ENCODE measurements at regions not wholly inside any gene's neighbourhood (a gene's known extent, or its start where the extent isn't known, plus 50 kb on each side); places are given as distances from the start of the nearest gene placed in this dataset.
A peak's percentile ranks its signal among the peaks of the same experiment; 100 is the strongest.
"Not testable (repeated sequence)": the region's sequence is repeated elsewhere in the genome, so short reads cannot be mapped to it uniquely, and the experiment has no call there.

DNA sequence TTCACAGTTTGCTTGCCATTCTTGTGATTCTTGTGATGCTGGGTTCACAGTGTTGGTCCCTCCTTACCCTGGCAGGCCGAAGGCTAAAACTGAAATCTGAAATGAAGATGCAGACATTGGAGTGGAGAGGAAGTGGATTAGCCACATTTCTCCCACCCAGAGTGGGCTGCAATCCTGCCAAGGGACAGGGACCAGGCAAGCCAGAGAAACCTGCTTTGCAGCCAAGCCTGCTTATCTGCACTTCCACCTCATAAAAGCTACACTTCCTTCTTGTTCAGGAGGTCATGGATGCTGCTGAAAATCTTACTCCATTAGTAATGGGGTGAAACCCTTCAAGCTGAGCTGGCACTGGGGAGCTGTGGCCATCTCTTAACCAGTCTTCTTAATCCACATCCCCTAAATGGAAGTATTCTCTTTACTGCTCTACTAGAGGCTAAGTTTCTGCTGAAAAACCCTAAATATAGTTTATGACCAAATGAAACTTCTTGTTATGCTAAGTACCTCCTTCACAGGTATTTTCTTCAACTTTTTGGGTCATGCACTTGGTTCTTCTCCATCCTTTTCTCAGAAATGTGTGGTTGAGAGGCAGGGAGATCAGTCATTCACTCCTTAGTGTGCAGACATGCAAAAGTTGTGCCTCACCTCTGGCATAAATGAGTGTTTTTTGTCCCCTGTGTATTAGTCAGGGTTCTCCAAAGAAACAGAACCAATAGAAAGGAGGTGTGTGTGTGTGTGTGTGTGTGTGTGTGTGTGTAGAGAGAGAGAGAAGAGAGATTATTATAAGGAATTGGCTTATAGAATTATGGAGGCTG, 133.9 kb upstream of the BMAL1 start:
- no peak overlapping the region for H3K27ac ChIP-seq (ENCODE audit: insufficient read depth, low read depth, low read length, poor library complexity, severe bottlenecking)
- no peaks in the 10 kb centered on the region for H3K36me3 ChIP-seq (ENCODE audit: control insufficient read depth, insufficient read depth, low read length)
- 83 to 89% methylated on average over 1 of the region's 1 CpG for WGBS, 2 experiments
- H3K9me3 ChIP-seq (ENCODE audit: control insufficient read depth, low read length), result no peaks in the 10 kb centered on the region
- H3K4me1 ChIP-seq (ENCODE audit: control insufficient read depth, insufficient read depth, low read length), result no peaks in the 10 kb centered on the region
- H3K4me3 ChIP-seq (ENCODE audit: insufficient read depth, low read depth, low read length), result no peak overlapping the region
- no peaks in the 10 kb centered on the region for H3K27me3 ChIP-seq (ENCODE audit: control insufficient read depth, insufficient read depth, low read length, poor library complexity, severe bottlenecking)

DNA sequence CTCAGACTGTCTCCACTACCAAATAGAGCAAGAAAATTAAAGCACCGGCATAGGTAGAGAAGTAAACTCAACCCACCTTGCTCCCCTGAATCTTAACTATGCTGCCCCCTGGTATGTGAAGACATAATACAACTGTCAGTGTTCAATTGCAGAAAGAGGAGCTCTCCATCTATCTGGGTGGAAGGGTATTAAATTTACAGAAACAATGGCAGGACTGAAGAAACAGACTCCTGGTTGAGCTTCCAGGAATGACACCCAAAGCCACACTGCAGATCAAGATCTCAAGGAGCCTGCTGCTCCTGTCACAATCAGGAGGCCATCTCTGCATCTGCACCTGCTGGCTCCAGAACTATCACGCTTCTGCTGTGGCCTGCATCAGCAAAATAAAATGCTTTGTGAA, 132.1 kb upstream of the BMAL1 start:
- 80 to 95% methylated on average over 2 of the region's 2 CpGs for WGBS, 2 experiments

DNA sequence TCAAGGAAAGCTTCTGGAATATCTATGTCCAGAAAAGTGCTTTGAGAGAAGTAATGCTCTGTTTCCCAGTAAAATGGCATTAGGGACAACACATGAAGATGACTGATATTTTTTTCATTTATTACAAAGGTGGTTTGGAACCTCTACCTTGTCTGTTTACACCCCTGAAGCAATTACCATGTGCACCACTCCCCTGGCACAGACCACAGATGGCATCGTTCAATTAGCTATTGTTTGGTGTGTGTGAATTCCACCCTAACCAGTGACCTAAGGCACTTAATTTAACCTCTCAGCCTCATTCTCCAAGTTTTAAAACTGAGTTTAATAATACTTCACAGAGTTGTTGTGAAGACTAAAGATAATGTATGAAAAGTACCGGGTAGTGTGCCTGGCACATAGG, 127.6 kb upstream of the BMAL1 start:
- Histone ChIP-seq H3K36me3 (ENCODE audit: control insufficient read depth, insufficient read depth, low read length) (no peaks in the 10 kb centered on the region), H3K9me3 (ENCODE audit: control insufficient read depth, low read length) (no peaks in the 10 kb centered on the region), H3K4me3 (ENCODE audit: insufficient read depth, low read depth, low read length) (no peak overlapping the region), H3K4me1 (ENCODE audit: control insufficient read depth, insufficient read depth, low read length) (no peaks in the 10 kb centered on the region), H3K27ac (ENCODE audit: insufficient read depth, low read depth, low read length, poor library complexity, severe bottlenecking) (no peak overlapping the region), H3K27me3 (ENCODE audit: control insufficient read depth, insufficient read depth, low read length, poor library complexity, severe bottlenecking) (no peaks in the 10 kb centered on the region)
- WGBS, 2 experiments, result 88 to 94% methylated on average over 2 of the region's 2 CpGs

More for the DNA sequence above, 132.1 kb upstream of the BMAL1 start:
- Histone ChIP-seq H3K4me1 (ENCODE audit: control insufficient read depth, insufficient read depth, low read length) (no peaks in the 10 kb centered on the region), H3K9me3 (ENCODE audit: control insufficient read depth, low read length) (no peaks in the 10 kb centered on the region), H3K27me3 (ENCODE audit: control insufficient read depth, insufficient read depth, low read length, poor library complexity, severe bottlenecking) (no peaks in the 10 kb centered on the region), H3K4me3 (ENCODE audit: insufficient read depth, low read depth, low read length) (no peak overlapping the region), H3K27ac (ENCODE audit: insufficient read depth, low read depth, low read length, poor library complexity, severe bottlenecking) (no peak overlapping the region), H3K36me3 (ENCODE audit: control insufficient read depth, insufficient read depth, low read length) (no peaks in the 10 kb centered on the region)

DNA sequence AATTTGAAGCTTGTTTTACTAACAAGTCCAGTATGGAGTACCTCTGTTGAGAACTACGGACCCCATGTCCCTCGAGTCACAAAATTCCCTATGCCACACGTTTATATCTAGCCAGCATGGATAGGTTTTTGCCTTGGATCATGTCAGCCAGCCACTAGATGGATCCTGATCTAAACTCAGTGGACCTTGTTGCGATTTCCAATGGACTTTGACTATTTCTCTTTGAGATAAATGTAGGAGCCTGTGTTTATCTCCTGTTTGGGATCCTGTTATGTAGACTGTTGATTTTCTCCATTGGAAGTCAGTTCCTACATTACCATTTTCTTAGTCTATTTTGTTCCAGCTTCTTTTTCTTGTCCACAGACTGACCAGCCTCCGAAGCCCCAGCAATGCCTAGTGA, 127.1 kb upstream of the BMAL1 start:
- Histone ChIP-seq H3K27ac (ENCODE audit: insufficient read depth, low read depth, low read length, poor library complexity, severe bottlenecking) (no peak overlapping the region), H3K4me1 (ENCODE audit: control insufficient read depth, insufficient read depth, low read length) (no peaks in the 10 kb centered on the region), H3K36me3 (ENCODE audit: control insufficient read depth, insufficient read depth, low read length) (no peaks in the 10 kb centered on the region), H3K4me3 (ENCODE audit: insufficient read depth, low read depth, low read length) (no peak overlapping the region), H3K9me3 (ENCODE audit: control insufficient read depth, low read length) (no peaks in the 10 kb centered on the region), H3K27me3 (ENCODE audit: control insufficient read depth, insufficient read depth, low read length, poor library complexity, severe bottlenecking) (no peaks in the 10 kb centered on the region)
- 93% methylated on average over 4 to 5 of the region's 5 CpGs for WGBS, 2 experiments

DNA sequence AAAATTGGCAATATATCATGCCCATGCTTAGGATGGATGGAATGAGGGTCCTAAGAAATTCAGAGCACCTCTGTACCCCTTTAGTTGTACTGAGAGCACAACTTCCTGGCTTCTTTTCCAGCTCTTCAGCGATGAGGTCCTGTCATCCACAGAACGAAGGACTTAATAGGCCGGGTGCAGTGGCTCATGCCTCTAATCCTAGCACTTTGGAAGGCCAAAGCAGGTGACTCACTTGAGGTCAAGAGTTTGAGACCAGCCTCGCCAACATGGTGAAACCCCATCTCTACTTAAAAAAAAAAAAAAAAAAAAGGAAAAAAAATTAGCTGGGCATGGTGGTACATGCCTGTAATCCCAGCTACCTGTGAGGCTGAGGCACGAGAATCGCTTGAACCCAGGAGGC, 125.3 kb upstream of the BMAL1 start:
- H3K4me3 ChIP-seq (ENCODE audit: insufficient read depth, low read depth, low read length), result no peak overlapping the region
- WGBS, 2 experiments, result 90 to 94% methylated on average over 5 to 6 of the region's 6 CpGs

DNA sequence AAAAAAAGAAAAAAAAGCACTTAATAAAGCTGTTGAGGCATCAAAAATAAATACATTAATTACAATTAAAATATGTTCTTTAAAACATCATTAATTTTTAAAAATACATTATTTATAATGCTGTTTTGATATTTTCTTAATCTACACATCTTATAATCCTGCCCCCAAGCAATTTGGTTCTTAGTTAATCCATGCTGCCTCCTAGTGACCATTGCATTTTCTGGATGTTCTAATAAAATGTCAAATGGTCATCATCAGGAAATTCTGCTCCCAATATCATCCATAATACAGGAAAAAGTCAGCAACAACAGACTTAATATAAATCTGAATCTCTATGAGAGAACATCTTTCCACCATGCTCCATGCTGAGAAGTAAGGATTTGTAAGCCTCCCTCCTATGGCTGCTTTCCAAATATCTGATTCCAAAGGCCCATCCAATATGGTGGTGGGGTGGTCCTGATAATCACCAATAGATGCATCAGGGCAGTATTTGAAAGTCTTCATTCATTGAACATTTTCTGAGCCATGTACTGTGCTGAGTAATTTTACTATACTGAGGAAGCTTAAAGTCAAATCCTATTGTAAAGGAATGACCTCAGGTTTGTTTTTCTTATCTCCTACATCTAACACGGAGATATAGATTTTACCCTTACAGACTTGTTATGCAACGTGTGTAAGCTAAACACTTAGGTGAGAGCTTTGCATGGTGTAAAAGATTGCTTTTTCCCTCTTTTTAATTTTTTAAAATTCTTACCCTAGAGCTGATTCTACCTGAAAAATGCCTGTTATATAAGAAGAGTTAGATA, 124.7 kb upstream of the BMAL1 start:
- WGBS, 2 experiments, result 75% methylated on average over 1 of the region's 2 CpGs; no CpG with 5 or more reads in 1 of the 2 experiments
- Histone ChIP-seq H3K4me3 (ENCODE audit: insufficient read depth, low read depth, low read length) (no peak overlapping the region), H3K4me1 (ENCODE audit: control insufficient read depth, insufficient read depth, low read length) (no peaks in the 10 kb centered on the region), H3K27me3 (ENCODE audit: control insufficient read depth, insufficient read depth, low read length, poor library complexity, severe bottlenecking) (no peaks in the 10 kb centered on the region), H3K9me3 (ENCODE audit: control insufficient read depth, low read length) (peaks cover 2% of the 10 kb centered on the region), H3K36me3 (ENCODE audit: control insufficient read depth, insufficient read depth, low read length) (no peaks in the 10 kb centered on the region), H3K27ac (ENCODE audit: insufficient read depth, low read depth, low read length, poor library complexity, severe bottlenecking) (no peak overlapping the region)

More for the DNA sequence above, 125.3 kb upstream of the BMAL1 start:
- H3K27me3 ChIP-seq (ENCODE audit: control insufficient read depth, insufficient read depth, low read length, poor library complexity, severe bottlenecking), result no peaks in the 10 kb centered on the region
- no peak overlapping the region for H3K27ac ChIP-seq (ENCODE audit: insufficient read depth, low read depth, low read length, poor library complexity, severe bottlenecking)
- H3K9me3 ChIP-seq (ENCODE audit: control insufficient read depth, low read length), result peaks cover 2% of the 10 kb centered on the region
- H3K36me3 ChIP-seq (ENCODE audit: control insufficient read depth, insufficient read depth, low read length), result no peaks in the 10 kb centered on the region
- no peaks in the 10 kb centered on the region for H3K4me1 ChIP-seq (ENCODE audit: control insufficient read depth, insufficient read depth, low read length)

DNA sequence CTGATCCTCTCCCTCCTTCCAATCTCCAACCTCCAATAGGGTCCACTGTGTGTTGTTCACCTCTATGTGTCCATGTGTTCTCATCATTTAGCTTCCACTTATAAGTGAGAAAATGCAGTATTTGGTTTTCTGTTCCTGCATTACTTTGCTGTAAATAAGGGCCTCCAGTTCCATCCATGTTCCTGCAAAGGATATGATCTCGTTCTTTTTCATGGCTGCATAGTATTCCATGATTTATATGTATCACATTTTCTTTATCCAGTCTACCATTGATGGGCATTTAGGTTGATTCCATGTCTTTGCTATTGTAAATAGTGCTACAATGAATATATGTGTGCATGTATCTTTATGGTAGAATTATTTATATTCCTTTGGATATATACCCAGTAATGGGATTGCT, 123.2 kb upstream of the BMAL1 start:
- H3K36me3 ChIP-seq (ENCODE audit: control insufficient read depth, insufficient read depth, low read length); H3K27me3 ChIP-seq (ENCODE audit: control insufficient read depth, insufficient read depth, low read length, poor library complexity, severe bottlenecking); H3K4me3 ChIP-seq (ENCODE audit: insufficient read depth, low read depth, low read length); H3K4me1 ChIP-seq (ENCODE audit: control insufficient read depth, insufficient read depth, low read length); H3K27ac ChIP-seq (ENCODE audit: insufficient read depth, low read depth, low read length, poor library complexity, severe bottlenecking); H3K9me3 ChIP-seq (ENCODE audit: control insufficient read depth, low read length): not testable (repeated sequence)
- 75 to 100% methylated on average over 1 of the region's 1 CpG for WGBS, 2 experiments

DNA sequence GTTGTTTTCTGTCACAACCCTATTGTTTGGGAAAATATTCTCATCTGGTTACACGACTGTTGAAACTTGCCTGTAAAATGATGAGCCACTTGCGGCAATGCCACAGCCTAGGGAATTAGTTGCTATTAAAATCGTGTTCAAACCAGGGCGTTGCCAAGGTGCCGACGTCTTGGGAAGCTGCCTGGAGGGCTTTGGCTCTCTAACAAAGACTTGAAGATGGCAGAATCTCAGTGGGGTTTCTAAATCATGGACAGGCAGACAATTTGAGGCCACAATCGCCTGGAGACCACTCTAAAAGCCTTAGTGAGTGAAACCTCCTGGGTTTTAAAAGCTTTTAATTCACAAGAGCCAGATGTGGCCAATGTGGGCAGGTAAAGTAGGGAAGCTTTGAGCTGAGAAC, 117.2 kb upstream of the BMAL1 start:
- peak overlapping the region; percentile 69 for H3K27ac ChIP-seq (ENCODE audit: insufficient read depth, low read depth, low read length, poor library complexity, severe bottlenecking)
- peaks cover 12% of the 10 kb centered on the region for H3K4me1 ChIP-seq (ENCODE audit: control insufficient read depth, insufficient read depth, low read length)
- 62 to 64% methylated on average over 7 of the region's 7 CpGs for WGBS, 2 experiments
- H3K36me3 ChIP-seq (ENCODE audit: control insufficient read depth, insufficient read depth, low read length), result no peaks in the 10 kb centered on the region
- no peaks in the 10 kb centered on the region for H3K27me3 ChIP-seq (ENCODE audit: control insufficient read depth, insufficient read depth, low read length, poor library complexity, severe bottlenecking)
- H3K9me3 ChIP-seq (ENCODE audit: control insufficient read depth, low read length), result peaks cover 2% of the 10 kb centered on the region
- H3K4me3 ChIP-seq (ENCODE audit: insufficient read depth, low read depth, low read length), result no peak overlapping the region

DNA sequence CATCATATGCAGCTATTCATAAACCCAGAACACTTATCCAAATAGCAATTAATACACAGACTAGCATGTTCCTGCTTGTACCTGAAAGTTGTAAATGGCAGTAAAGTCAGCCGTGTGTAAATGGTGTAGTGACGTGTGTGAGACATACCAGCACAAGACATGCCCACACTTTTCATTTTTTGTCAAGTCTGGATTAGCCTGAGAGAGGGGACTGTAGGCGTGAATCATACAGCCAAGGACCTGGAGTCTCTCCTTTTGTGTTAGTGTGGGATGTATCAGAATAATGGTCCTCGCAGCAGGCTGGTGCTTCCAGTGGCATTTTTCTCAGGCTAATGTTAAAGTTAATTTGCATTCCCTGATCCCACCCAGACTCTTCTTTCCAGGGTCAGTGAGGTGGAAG, 116.8 kb upstream of the BMAL1 start:
- Histone ChIP-seq H3K4me1 (ENCODE audit: control insufficient read depth, insufficient read depth, low read length) (peaks cover 12% of the 10 kb centered on the region), H3K4me3 (ENCODE audit: insufficient read depth, low read depth, low read length) (no peak overlapping the region), H3K27ac (ENCODE audit: insufficient read depth, low read depth, low read length, poor library complexity, severe bottlenecking) (peak overlapping the region; percentile 69), H3K36me3 (ENCODE audit: control insufficient read depth, insufficient read depth, low read length) (no peaks in the 10 kb centered on the region), H3K27me3 (ENCODE audit: control insufficient read depth, insufficient read depth, low read length, poor library complexity, severe bottlenecking) (no peaks in the 10 kb centered on the region), H3K9me3 (ENCODE audit: control insufficient read depth, low read length) (peaks cover 2% of the 10 kb centered on the region)
- WGBS, 2 experiments, result 70 to 73% methylated on average over 3 to 4 of the region's 4 CpGs

DNA sequence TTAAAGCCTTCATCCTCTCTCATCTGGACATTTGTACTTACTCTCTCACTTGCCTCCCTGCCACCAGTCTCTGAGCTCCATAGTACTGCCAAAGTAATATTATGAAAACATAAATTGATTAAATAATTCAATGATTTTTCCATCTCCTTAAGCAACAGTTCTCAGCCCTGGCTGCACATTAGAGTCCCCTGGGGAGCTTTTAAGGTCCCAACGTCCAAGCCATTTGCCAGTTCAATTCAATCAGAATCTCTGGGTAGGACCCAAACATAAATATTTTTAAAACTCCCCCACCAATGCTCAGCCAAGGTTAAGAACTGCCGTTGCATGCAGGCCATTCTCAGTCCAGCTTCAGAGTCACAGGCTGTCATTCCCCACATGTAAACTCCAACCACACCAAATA, 114.4 kb upstream of the BMAL1 start:
- Histone ChIP-seq H3K27me3 (ENCODE audit: control insufficient read depth, insufficient read depth, low read length, poor library complexity, severe bottlenecking) (no peaks in the 10 kb centered on the region), H3K27ac (ENCODE audit: insufficient read depth, low read depth, low read length, poor library complexity, severe bottlenecking) (no peak overlapping the region), H3K9me3 (ENCODE audit: control insufficient read depth, low read length) (no peaks in the 10 kb centered on the region), H3K4me1 (ENCODE audit: control insufficient read depth, insufficient read depth, low read length) (peaks cover 12% of the 10 kb centered on the region), H3K36me3 (ENCODE audit: control insufficient read depth, insufficient read depth, low read length) (no peaks in the 10 kb centered on the region), H3K4me3 (ENCODE audit: insufficient read depth, low read depth, low read length) (no peak overlapping the region)
- 83 to 84% methylated on average over 2 of the region's 2 CpGs for WGBS, 2 experiments
